Neutrophil (primary cell): ENCODE measurements at regions not wholly inside any gene's neighbourhood (a gene's known extent, or its start where the extent isn't known, plus 50 kb on each side); places are given as distances from the start of the nearest gene placed in this dataset.

Experiments used
- H3K27ac ChIP-seq: fragments of 200-600 bp; sonication (generic); 2 replicates; pipeline ENCODE4 v1.5.1; 2016; ENCODE audit warnings: mild to moderate bottlenecking, moderate library complexity
- H3K27me3 ChIP-seq: fragments of 200-600 bp; sonication (generic); 2 replicates; pipeline ENCODE4 v1.6.0; 2016; ENCODE audit warnings: mild to moderate bottlenecking
- H3K36me3 ChIP-seq: fragments of 200-600 bp; sonication (generic); 2 replicates; pipeline ENCODE4 v1.5.1; 2017
- H3K4me1 ChIP-seq, 2 experiments: fragments of 200-600 bp in 1 of 2; sonication (generic) in 1 of 2; 1 replicate in 1 of 2; 2 replicates in 1 of 2; pipeline versions ENCODE4 v1.5.1 to v1.6.1; 2013 to 2016; ENCODE audit warnings: low read depth in 1 of 2, low read length in 1 of 2, mild to moderate bottlenecking in 1 of 2, moderate library complexity in 1 of 2; ENCODE audit not compliant: control insufficient read depth in 1 of 2, insufficient read depth in 1 of 2
- H3K4me3 ChIP-seq, 2 experiments: fragments of 200-600 bp in 1 of 2; sonication (generic) in 1 of 2; 1 replicate in 1 of 2; 2 replicates in 1 of 2; pipeline ENCODE4 v1.5.1; 2013 to 2016; ENCODE audit warnings: low read depth in 1 of 2, low read length in 1 of 2, mild to moderate bottlenecking in 1 of 2, moderate library complexity in 1 of 2
- H3K9me3 ChIP-seq: fragments of 200-600 bp; sonication (generic); 2 replicates; pipeline ENCODE4 v1.5.1; 2016
- TF ChIP-seq, protein P1 (sequence below): fragments of 200-600 bp; sonication (generic); IDR thresholded peaks from 2 replicates; pipeline ENCODE4 v1.5.1; 2016; ENCODE audit warnings: antibody characterized with exemption

- TF ChIP-seq, protein P1, sequence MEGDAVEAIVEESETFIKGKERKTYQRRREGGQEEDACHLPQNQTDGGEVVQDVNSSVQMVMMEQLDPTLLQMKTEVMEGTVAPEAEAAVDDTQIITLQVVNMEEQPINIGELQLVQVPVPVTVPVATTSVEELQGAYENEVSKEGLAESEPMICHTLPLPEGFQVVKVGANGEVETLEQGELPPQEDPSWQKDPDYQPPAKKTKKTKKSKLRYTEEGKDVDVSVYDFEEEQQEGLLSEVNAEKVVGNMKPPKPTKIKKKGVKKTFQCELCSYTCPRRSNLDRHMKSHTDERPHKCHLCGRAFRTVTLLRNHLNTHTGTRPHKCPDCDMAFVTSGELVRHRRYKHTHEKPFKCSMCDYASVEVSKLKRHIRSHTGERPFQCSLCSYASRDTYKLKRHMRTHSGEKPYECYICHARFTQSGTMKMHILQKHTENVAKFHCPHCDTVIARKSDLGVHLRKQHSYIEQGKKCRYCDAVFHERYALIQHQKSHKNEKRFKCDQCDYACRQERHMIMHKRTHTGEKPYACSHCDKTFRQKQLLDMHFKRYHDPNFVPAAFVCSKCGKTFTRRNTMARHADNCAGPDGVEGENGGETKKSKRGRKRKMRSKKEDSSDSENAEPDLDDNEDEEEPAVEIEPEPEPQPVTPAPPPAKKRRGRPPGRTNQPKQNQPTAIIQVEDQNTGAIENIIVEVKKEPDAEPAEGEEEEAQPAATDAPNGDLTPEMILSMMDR, result no peak
Observed at GRCh38 chr6:144721232-144721631, 436.1 kb downstream of the UTRN start.

GRCh38 chr6:144722154-144722737 lies 437.1 kb downstream of the UTRN start:
- Histone ChIP-seq H3K4me3 (no peak overlapping the region), H3K9me3 (no peaks in the 10 kb centered on the region), H3K4me1 (peaks cover 3 to 10% of the 10 kb centered on the region in 2 experiments), H3K27ac (no peak overlapping the region), H3K36me3 (peaks cover 7% of the 10 kb centered on the region), H3K27me3 (no peaks in the 10 kb centered on the region)
- TF ChIP-seq, protein P1, result no peak

More at GRCh38 chr6:144721232-144721631, 436.1 kb downstream of the UTRN start:
- Histone ChIP-seq H3K4me3 (no peak overlapping the region), H3K27me3 (no peaks in the 10 kb centered on the region), H3K9me3 (no peaks in the 10 kb centered on the region), H3K4me1 (peaks cover 3 to 10% of the 10 kb centered on the region in 2 experiments), H3K36me3 (peaks cover 7% of the 10 kb centered on the region), H3K27ac (no peak overlapping the region)

DNA sequence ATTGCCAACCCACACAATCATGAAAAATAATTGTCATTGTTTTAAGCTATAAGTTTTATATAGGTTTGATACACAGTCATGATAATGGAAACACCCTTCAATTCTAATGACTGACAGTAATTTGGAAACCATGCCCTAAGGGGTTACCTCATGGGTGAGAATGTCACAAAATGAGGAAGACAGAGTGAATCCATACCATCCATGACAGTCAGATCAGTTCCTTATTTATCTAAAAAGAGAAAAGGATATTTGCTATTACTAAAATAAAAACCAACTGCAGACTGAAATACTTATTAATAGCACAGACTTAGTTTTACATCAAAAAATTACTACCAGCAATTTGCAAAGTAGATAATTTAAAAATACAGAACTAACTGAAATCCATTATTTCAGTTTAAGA lies 437.8 kb downstream of the UTRN start:
- H3K4me1 ChIP-seq, result peaks cover 3 to 10% of the 10 kb centered on the region in 2 experiments
- H3K36me3 ChIP-seq, result peaks cover 7% of the 10 kb centered on the region
- H3K27ac ChIP-seq, result peak overlapping the region; percentile 25
- no peaks in the 10 kb centered on the region for H3K9me3 ChIP-seq
- H3K4me3 ChIP-seq, result no peak overlapping the region
- TF ChIP-seq, protein P1, result no peak
- H3K27me3 ChIP-seq, result no peaks in the 10 kb centered on the region

DNA sequence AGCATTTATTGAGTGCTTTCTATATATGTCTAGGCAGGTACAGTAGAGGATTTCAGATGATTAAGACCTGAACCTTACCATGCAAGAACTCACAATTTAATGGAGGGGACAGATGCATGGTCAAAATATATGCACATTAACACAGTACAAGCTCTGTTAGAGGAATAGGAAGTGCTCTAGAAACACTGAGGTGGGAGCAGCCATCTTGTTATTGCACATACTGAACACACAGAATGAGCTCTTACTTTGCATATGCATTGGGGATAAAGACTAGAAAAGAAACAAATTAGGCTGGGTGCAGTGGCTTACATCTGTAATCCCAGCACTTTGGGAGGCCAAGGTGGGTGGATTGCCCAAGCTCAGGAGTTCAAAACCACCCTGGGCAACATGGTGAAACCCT lies 438.3 kb downstream of the UTRN start:
- no peaks in the 10 kb centered on the region for H3K9me3 ChIP-seq
- TF ChIP-seq, protein P1, result no peak
- H3K36me3 ChIP-seq, result peaks cover 7% of the 10 kb centered on the region
- H3K4me3 ChIP-seq, result no peak overlapping the region
- H3K4me1 ChIP-seq, result peaks cover 3 to 10% of the 10 kb centered on the region in 2 experiments
- H3K27ac ChIP-seq, result peak overlapping the region; percentile 25
- no peaks in the 10 kb centered on the region for H3K27me3 ChIP-seq

- Histone ChIP-seq H3K4me3 (no peak overlapping the region), H3K36me3 (peaks cover 7% of the 10 kb centered on the region), H3K27me3 (no peaks in the 10 kb centered on the region), H3K9me3 (no peaks in the 10 kb centered on the region), H3K27ac (no peak overlapping the region), H3K4me1 (peaks cover 3 to 10% of the 10 kb centered on the region in 2 experiments)
- TF ChIP-seq, protein P1, result no peak
Observed at GRCh38 chr6:144724818-144725217, 439.7 kb downstream of the UTRN start.
